Neural cell (in vitro differentiated cells): ENCODE measurements at regions not wholly inside any gene's neighbourhood (a gene's known extent, or its start where the extent isn't known, plus 50 kb on each side); places are given as distances from the start of the nearest gene placed in this dataset.

ENCODE experiments used
- H2AFZ ChIP-seq: fragments of 200-600, 300-800 bp; sonication (generic), shearing (Covaris generic); 2 replicates; pipeline ENCODE4 v1.6.0; 2014; ENCODE audit warnings: low read depth, mild to moderate bottlenecking, antibody characterized with exemption, low read length, moderate library complexity
- H3F3A ChIP-seq: fragments of 200-600 bp; shearing (Covaris generic); 2 replicates; pipeline ENCODE4 v1.6.1; 2016; ENCODE audit warnings: mild to moderate bottlenecking, moderate library complexity, mixed read lengths, antibody characterized with exemption, low read length; ENCODE audit not compliant: insufficient read depth, poor library complexity, severe bottlenecking
- H3K27ac ChIP-seq: fragments of 200-600, 300-800 bp; sonication (generic), shearing (Covaris generic); 2 replicates; pipeline ENCODE4 v1.5.1; 2014; ENCODE audit warnings: mild to moderate bottlenecking, low read length, moderate library complexity
- H3K27me3 ChIP-seq: fragments of 300-800, 200-600 bp; sonication (generic), shearing (Covaris generic); 2 replicates; pipeline ENCODE4 v1.6.0; 2014; ENCODE audit warnings: mild to moderate bottlenecking, low read depth, low read length, moderate library complexity; ENCODE audit not compliant: insufficient read depth
- H3K36me3 ChIP-seq: fragments of 300-800, 200-600 bp; sonication (generic), shearing (Covaris generic); 2 replicates; pipeline ENCODE4 v1.5.1; 2014; ENCODE audit warnings: mild to moderate bottlenecking, antibody characterized with exemption, low read length, moderate library complexity; ENCODE audit not compliant: insufficient read depth
- H3K4me2 ChIP-seq: fragments of 300-800, 200-600 bp; sonication (generic), shearing (Covaris generic); 2 replicates; pipeline ENCODE4 v1.6.0; 2014; ENCODE audit warnings: mild to moderate bottlenecking, low read length
- H3K4me3 ChIP-seq: fragments of 300-800, 200-600 bp; sonication (generic), shearing (Covaris generic); 2 replicates; pipeline ENCODE4 v1.5.1; 2014; ENCODE audit warnings: mild to moderate bottlenecking, low read length, moderate library complexity
- H3K79me2 ChIP-seq: fragments of 200-600 bp; shearing (Covaris generic); replicated peaks from 2 replicates; pipeline ENCODE4 v1.6.0; 2014; ENCODE audit warnings: mild to moderate bottlenecking, low read length, moderate library complexity; ENCODE audit not compliant: insufficient read depth
- H3K9ac ChIP-seq: fragments of 300-800, 200-600 bp; sonication (generic), shearing (Covaris generic); 2 replicates; pipeline ENCODE4 v1.6.1; 2016; ENCODE audit warnings: mild to moderate bottlenecking, low read length, mixed read lengths
- H3K9me2 ChIP-seq: fragments of 200-600 bp; shearing (Covaris generic); 2 replicates; pipeline ENCODE4 v1.6.1; 2016; ENCODE audit warnings: mild to moderate bottlenecking, low read length, mixed read lengths; ENCODE audit not compliant: insufficient read depth
- H3K9me3 ChIP-seq: fragments of 200-600, 300-800 bp; sonication (generic), shearing (Covaris generic); 2 replicates; pipeline ENCODE4 v1.6.1; 2016; ENCODE audit warnings: mild to moderate bottlenecking, mixed run types, low read length, moderate library complexity, mixed read lengths
- H4K20me1 ChIP-seq: fragments of 200-600 bp; shearing (Covaris generic); 2 replicates; pipeline ENCODE4 v1.6.1; 2016; ENCODE audit warnings: mild to moderate bottlenecking, mixed run types; ENCODE audit not compliant: insufficient read depth
- CTCF ChIP-seq: fragments of 450-650 bp; IDR thresholded peaks from 2 replicates; pipeline ENCODE4 v1.5.1; 2014; ENCODE audit warnings: antibody characterized with exemption, mild to moderate bottlenecking, moderate library complexity; ENCODE audit not compliant: poor library complexity, severe bottlenecking
- EP300 ChIP-seq: fragments of 450-650 bp; conservative IDR thresholded peaks from 2 replicates; pipeline ENCODE4 v1.6.1; 2014; ENCODE audit warnings: antibody characterized with exemption, mild to moderate bottlenecking, moderate library complexity; ENCODE audit not compliant: poor library complexity, severe bottlenecking
- EZH2 ChIP-seq: fragments of 200-600, 300-800 bp; shearing (Covaris generic), sonication (generic); IDR thresholded peaks from 2 replicates; pipeline ENCODE4 v1.6.1; 2014; ENCODE audit warnings: antibody characterized with exemption, low read length, borderline replicate concordance, mild to moderate bottlenecking; ENCODE audit not compliant: insufficient read depth, poor library complexity, severe bottlenecking
- MXI1 ChIP-seq: fragments of 450-650 bp; conservative IDR thresholded peaks from 2 replicates; pipeline ENCODE4 v1.6.1; 2014; ENCODE audit warnings: antibody characterized with exemption, mild to moderate bottlenecking; ENCODE audit not compliant: poor library complexity, severe bottlenecking
- POLR2AphosphoS5 ChIP-seq: IDR thresholded peaks from 2 replicates; pipeline ENCODE4 v1.6.1; 2012
- RAD21 ChIP-seq: fragments of 450-650 bp; conservative IDR thresholded peaks from 2 replicates; pipeline ENCODE4 v1.6.1; 2014; ENCODE audit warnings: antibody characterized with exemption, mild to moderate bottlenecking, moderate library complexity
- REST ChIP-seq: IDR thresholded peaks from 2 replicates; pipeline ENCODE4 v1.6.1; 2012; ENCODE audit warnings: borderline replicate concordance
- SMC3 ChIP-seq: fragments of 450-650 bp; conservative IDR thresholded peaks from 2 replicates; pipeline ENCODE4 v1.6.1; 2014; ENCODE audit warnings: antibody characterized with exemption, mild to moderate bottlenecking, moderate library complexity; ENCODE audit not compliant: poor library complexity
- TAF1 ChIP-seq: IDR thresholded peaks from 2 replicates; pipeline ENCODE4 v1.6.1; 2012; ENCODE audit warnings: low read depth

GRCh38 chr21:14762327-14762726 lies 216.2 kb upstream of the SAMSN1 start:
- H3K79me2 ChIP-seq: no peaks in the 10 kb centered on the region
- H3K4me3 ChIP-seq: no peak overlapping the region
- no peaks in the 10 kb centered on the region for H3K36me3 ChIP-seq
- no peaks in the 10 kb centered on the region for H3K9me3 ChIP-seq
- no peak overlapping the region for H2AFZ ChIP-seq
- no peaks in the 10 kb centered on the region for H3K27me3 ChIP-seq
- TF ChIP-seq TAF1 (no peak), RAD21 (no peak), MXI1 (no peak), REST (no peak), EZH2 (no peak), EP300 (no peak), CTCF (no peak), SMC3 (no peak), POLR2AphosphoS5 (no peak)
- H3F3A ChIP-seq: no peaks in the 10 kb centered on the region
- H3K4me2 ChIP-seq: no peak overlapping the region
- no peak overlapping the region for H3K27ac ChIP-seq
- H4K20me1 ChIP-seq: no peaks in the 10 kb centered on the region
- no peaks in the 10 kb centered on the region for H3K9me2 ChIP-seq
- H3K9ac ChIP-seq: no peak overlapping the region

GRCh38 chr21:14759285-14759684 lies 213.2 kb upstream of the SAMSN1 start:
- Histone ChIP-seq H2AFZ (no peak overlapping the region), H3K27ac (no peak overlapping the region), H3K9me3 (no peaks in the 10 kb centered on the region), H3K9ac (no peak overlapping the region), H4K20me1 (no peaks in the 10 kb centered on the region), H3K4me3 (no peak overlapping the region), H3K9me2 (no peaks in the 10 kb centered on the region), H3K79me2 (no peaks in the 10 kb centered on the region), H3F3A (no peaks in the 10 kb centered on the region), H3K4me2 (no peak overlapping the region), H3K27me3 (no peaks in the 10 kb centered on the region), H3K36me3 (no peaks in the 10 kb centered on the region)
- TF ChIP-seq TAF1 (no peak), SMC3 (no peak), POLR2AphosphoS5 (no peak)

- Histone ChIP-seq H3K27ac (no peak overlapping the region), H3K27me3 (no peaks in the 10 kb centered on the region), H3F3A (no peaks in the 10 kb centered on the region), H2AFZ (no peak overlapping the region), H3K4me2 (no peak overlapping the region), H3K9me3 (no peaks in the 10 kb centered on the region), H3K9me2 (no peaks in the 10 kb centered on the region), H4K20me1 (no peaks in the 10 kb centered on the region), H3K4me3 (no peak overlapping the region), H3K79me2 (no peaks in the 10 kb centered on the region), H3K9ac (no peak overlapping the region), H3K36me3 (no peaks in the 10 kb centered on the region)
- TF ChIP-seq REST (no peak), EZH2 (no peak)
Observed at GRCh38 chr21:14758849-14759248, 212.7 kb upstream of the SAMSN1 start.
